GM12878 (cell line): ENCODE measurements at regions not wholly inside any gene's neighbourhood (a gene's known extent, or its start where the extent isn't known, plus 50 kb on each side); places are given as distances from the start of the nearest gene placed in this dataset.

Experiments
- CTCF ChIP-seq, 3 experiments: IDR thresholded peaks in 2 of 3; conservative IDR thresholded peaks in 1 of 3; 2 replicates each; pipeline ENCODE4 v1.5.1; 2011; ENCODE audit warnings: low read depth in 3 of 3, low read length in 3 of 3, mild to moderate bottlenecking in 3 of 3, control low read depth in 2 of 3, moderate library complexity in 2 of 3, inconsistent platforms in 1 of 3, mixed read lengths in 1 of 3; ENCODE audit not compliant: control insufficient read depth in 2 of 3, insufficient read depth in 1 of 3; ENCODE audit errors: extremely low read depth in 1 of 3
- FOXK2 ChIP-seq: fragments of 450-650 bp; IDR thresholded peaks from 2 replicates; pipeline ENCODE4 v1.6.1; 2017; ENCODE audit warnings: mild to moderate bottlenecking, moderate library complexity
- HDGF ChIP-seq: fragments of 450-650 bp; IDR thresholded peaks from 2 replicates; pipeline ENCODE4 v1.6.1; 2016; ENCODE audit warnings: antibody characterized with exemption
- IKZF1 ChIP-seq: fragments of 450-650 bp; conservative IDR thresholded peaks from 2 replicates; pipeline ENCODE4 v1.6.1; 2017; ENCODE audit warnings: antibody characterized with exemption, mild to moderate bottlenecking
- IRF5 ChIP-seq: fragments of 450-650 bp; IDR thresholded peaks from 2 replicates; pipeline ENCODE4 v1.6.1; 2017; ENCODE audit warnings: borderline replicate concordance
- LARP7 ChIP-seq: fragments of 450-650 bp; IDR thresholded peaks from 2 replicates; pipeline ENCODE4 v1.6.1; 2017; ENCODE audit warnings: mild to moderate bottlenecking
- MTA2 ChIP-seq: fragments of 450-650 bp; IDR thresholded peaks from 2 replicates; pipeline ENCODE4 v1.6.1; 2016; ENCODE audit warnings: low read depth, mild to moderate bottlenecking, moderate library complexity
- MYC ChIP-seq: IDR thresholded peaks from 2 replicates; pipeline ENCODE4 v1.6.1; 2011; ENCODE audit warnings: mild to moderate bottlenecking, low read length, moderate library complexity, inconsistent platforms; ENCODE audit not compliant: insufficient read depth, insufficient replicate concordance, insufficient read length, severe bottlenecking
- NBN ChIP-seq: fragments of 450-650 bp; IDR thresholded peaks from 2 replicates; pipeline ENCODE4 v1.6.1; 2016
- NR2C1 ChIP-seq: fragments of 450-650 bp; IDR thresholded peaks from 2 replicates; pipeline ENCODE4 v1.6.1; 2017; ENCODE audit warnings: antibody characterized with exemption, mild to moderate bottlenecking, moderate library complexity
- PAX5 ChIP-seq: IDR thresholded peaks from 2 replicates; pipeline ENCODE4 v1.6.1; 2011; ENCODE audit warnings: low read depth, low read length, borderline replicate concordance
- RELA ChIP-seq: fragments of 450-650 bp; IDR thresholded peaks from 2 replicates; pipeline ENCODE4 v1.8.0; 2014; ENCODE audit warnings: borderline replicate concordance; ENCODE audit not compliant: partially characterized antibody
- RUNX3 ChIP-seq: IDR thresholded peaks from 2 replicates; pipeline ENCODE4 v1.6.1; 2012; ENCODE audit warnings: low read length, inconsistent platforms
- SMAD1 ChIP-seq: fragments of 450-650 bp; IDR thresholded peaks from 2 replicates; pipeline ENCODE4 v1.6.1; 2018; ENCODE audit warnings: mild to moderate bottlenecking, low read depth; ENCODE audit not compliant: partially characterized antibody
- STAT1 ChIP-seq: fragments of 450-650 bp; conservative IDR thresholded peaks from 2 replicates; pipeline ENCODE4 v1.6.1; 2014; ENCODE audit warnings: antibody characterized with exemption, mild to moderate bottlenecking
- SUPT20H ChIP-seq: IDR thresholded peaks from 2 replicates; pipeline ENCODE4 v1.6.1; 2011; ENCODE audit warnings: low read depth, mild to moderate bottlenecking, low read length, moderate library complexity, borderline replicate concordance; ENCODE audit not compliant: control insufficient read depth
- WRNIP1 ChIP-seq: IDR thresholded peaks from 2 replicates; pipeline ENCODE4 v1.6.1; 2011; ENCODE audit warnings: low read depth, low read length, improper control_type of control experiment, borderline replicate concordance
- ZBTB40 ChIP-seq: fragments of 450-650 bp; IDR thresholded peaks from 2 replicates; pipeline ENCODE4 v1.6.1; 2016; ENCODE audit warnings: mild to moderate bottlenecking, moderate library complexity, borderline replicate concordance
- ZNF274 ChIP-seq: IDR thresholded peaks from one replicate; pipeline ENCODE4 v1.8.0; 2011; ENCODE audit not compliant: insufficient read length, insufficient read depth
- TF ChIP-seq, protein P1 (sequence below): IDR thresholded peaks from 2 replicates; pipeline ENCODE4 v1.6.1; 2012; ENCODE audit warnings: low read length, inconsistent platforms
- TF ChIP-seq, protein P2 (sequence below): IDR thresholded peaks from 2 replicates; pipeline ENCODE4 v1.6.1; 2011; ENCODE audit warnings: borderline replicate concordance, low read depth, mild to moderate bottlenecking, moderate library complexity, low read length; ENCODE audit not compliant: insufficient read depth, poor library complexity, severe bottlenecking

DNA sequence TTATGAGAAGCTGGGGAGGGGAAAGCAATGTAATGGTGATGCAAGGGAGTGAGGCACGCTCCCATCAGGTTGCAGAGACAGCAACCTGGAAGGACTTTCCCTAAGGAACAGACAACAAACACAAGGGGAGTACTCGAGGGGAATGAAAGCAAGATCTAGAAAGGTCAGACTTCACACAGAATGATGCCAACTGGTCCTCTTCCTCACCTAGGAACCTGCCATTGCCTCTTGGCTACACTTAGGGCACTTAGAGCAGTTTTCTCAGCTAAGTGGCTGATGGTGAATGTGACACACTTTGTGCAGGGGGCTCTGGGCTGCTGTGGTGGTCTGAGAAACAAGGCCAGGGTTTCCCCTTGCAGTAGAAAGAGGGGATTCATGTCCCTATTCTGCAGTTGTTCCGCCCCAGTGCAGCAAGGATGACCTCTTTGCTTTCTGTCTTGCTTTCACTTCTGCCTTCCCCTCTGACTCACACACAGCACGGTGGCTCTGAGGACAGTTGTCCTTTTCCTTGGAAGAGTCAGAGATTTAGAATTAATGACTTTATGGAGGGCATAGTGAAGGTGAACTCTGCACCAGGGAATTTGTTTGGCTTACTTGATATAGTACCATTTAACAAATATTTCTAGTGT is 394.0 kb upstream of the KLF4 start (continued):
- TF ChIP-seq, protein P1, sequence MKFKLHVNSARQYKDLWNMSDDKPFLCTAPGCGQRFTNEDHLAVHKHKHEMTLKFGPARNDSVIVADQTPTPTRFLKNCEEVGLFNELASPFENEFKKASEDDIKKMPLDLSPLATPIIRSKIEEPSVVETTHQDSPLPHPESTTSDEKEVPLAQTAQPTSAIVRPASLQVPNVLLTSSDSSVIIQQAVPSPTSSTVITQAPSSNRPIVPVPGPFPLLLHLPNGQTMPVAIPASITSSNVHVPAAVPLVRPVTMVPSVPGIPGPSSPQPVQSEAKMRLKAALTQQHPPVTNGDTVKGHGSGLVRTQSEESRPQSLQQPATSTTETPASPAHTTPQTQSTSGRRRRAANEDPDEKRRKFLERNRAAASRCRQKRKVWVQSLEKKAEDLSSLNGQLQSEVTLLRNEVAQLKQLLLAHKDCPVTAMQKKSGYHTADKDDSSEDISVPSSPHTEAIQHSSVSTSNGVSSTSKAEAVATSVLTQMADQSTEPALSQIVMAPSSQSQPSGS, result 0 out of 2 replicates have a peak, but pooled peaks have one; percentile 62
- TF ChIP-seq IKZF1 (peak; percentile 61), RELA (no peak), MYC (no peak), SMAD1 (no peak), RUNX3 (peak; percentile 23; the same call in 1 of the 2 replicates), MTA2 (no peak), ZNF274 (no peak), LARP7 (no peak), CTCF (IDR thresholded peaks at IDR 0.05 in 2 of 3, conservative IDR thresholded peaks at IDR 0.05 in 1 of 3; ENCODE audit: control insufficient read depth in 2 of 3, extremely low read depth in 1 of 3, insufficient read depth in 1 of 3, low read depth in 3 of 3, low read length in 3 of 3) (no peak), ZBTB40 (no peak), SUPT20H (no peak), HDGF (no peak), NBN (no peak), STAT1 (no peak), IRF5 (no peak), FOXK2 (no peak), NR2C1 (no peak), PAX5 (peak; percentile 81; the same call in 1 of the 2 replicates), WRNIP1 (no peak)
- TF ChIP-seq, protein P2, sequence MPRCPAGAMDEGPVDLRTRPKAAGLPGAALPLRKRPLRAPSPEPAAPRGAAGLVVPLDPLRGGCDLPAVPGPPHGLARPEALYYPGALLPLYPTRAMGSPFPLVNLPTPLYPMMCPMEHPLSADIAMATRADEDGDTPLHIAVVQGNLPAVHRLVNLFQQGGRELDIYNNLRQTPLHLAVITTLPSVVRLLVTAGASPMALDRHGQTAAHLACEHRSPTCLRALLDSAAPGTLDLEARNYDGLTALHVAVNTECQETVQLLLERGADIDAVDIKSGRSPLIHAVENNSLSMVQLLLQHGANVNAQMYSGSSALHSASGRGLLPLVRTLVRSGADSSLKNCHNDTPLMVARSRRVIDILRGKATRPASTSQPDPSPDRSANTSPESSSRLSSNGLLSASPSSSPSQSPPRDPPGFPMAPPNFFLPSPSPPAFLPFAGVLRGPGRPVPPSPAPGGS, result no peak
